HG02973 (cell line): ENCODE measurements at regions not wholly inside any gene's neighbourhood (a gene's known extent, or its start where the extent isn't known, plus 50 kb on each side); places are given as distances from the start of the nearest gene placed in this dataset.

Source experiments
- ATAC-seq: cut with Tn5 transposase; IDR thresholded peaks from one replicate; pipeline ENCODE4 v1.9.1; 2021; ENCODE audit warnings: moderate library complexity; ENCODE audit not compliant: unreplicated experiment

- ATAC-seq, result no peak
Observed at GRCh38 chr3:182703233-182703632, 90.1 kb upstream of the ATP11B start.

GRCh38 chr3:182704926-182705325 lies 88.4 kb upstream of the ATP11B start:
- no peak for ATAC-seq

- ATAC-seq, result no peak
Observed at GRCh38 chr3:182708810-182709209, 84.5 kb upstream of the ATP11B start.

- no peak for ATAC-seq
Observed at GRCh38 chr3:182709306-182709705, 84.0 kb upstream of the ATP11B start.

- ATAC-seq, result peak; percentile 60
Observed at GRCh38 chr3:182710557-182711157, 82.6 kb upstream of the ATP11B start.

- ATAC-seq, result no peak
Observed at GRCh38 chr3:182711261-182711683, 82.0 kb upstream of the ATP11B start.

- ATAC-seq, result no peak
Observed at GRCh38 chr3:182711853-182712252, 81.5 kb upstream of the ATP11B start.

GRCh38 chr3:182713111-182713510 lies 80.2 kb upstream of the ATP11B start:
- ATAC-seq, result no peak

- ATAC-seq, result no peak
Observed at GRCh38 chr3:182713743-182714517, 79.4 kb upstream of the ATP11B start.

GRCh38 chr3:182715006-182715405 lies 78.3 kb upstream of the ATP11B start:
- no peak for ATAC-seq

GRCh38 chr3:182716114-182716688 lies 77.1 kb upstream of the ATP11B start:
- ATAC-seq, result no peak

GRCh38 chr3:182717216-182717615 lies 76.1 kb upstream of the ATP11B start:
- peak; percentile 97 for ATAC-seq

GRCh38 chr3:182722907-182723306 lies 70.4 kb upstream of the ATP11B start:
- ATAC-seq, result no peak

- ATAC-seq, result no peak
Observed at GRCh38 chr3:182723596-182723995, 69.7 kb upstream of the ATP11B start.

GRCh38 chr3:182725372-182726251 lies 67.7 kb upstream of the ATP11B start:
- ATAC-seq, result no peak

GRCh38 chr3:182726258-182727142 lies 66.8 kb upstream of the ATP11B start:
- ATAC-seq, result no peak

GRCh38 chr3:182728238-182728637 lies 65.1 kb upstream of the ATP11B start:
- ATAC-seq, result no peak

- ATAC-seq, result peak; percentile 82
Observed at GRCh38 chr3:182729903-182730674, 63.2 kb upstream of the ATP11B start.

- no peak for ATAC-seq
Observed at GRCh38 chr3:182730675-182731042, 62.6 kb upstream of the ATP11B start.

GRCh38 chr3:182731764-182732163 lies 61.5 kb upstream of the ATP11B start:
- ATAC-seq, result no peak
